SK-N-SH (cell line): ENCODE measurements at regions not wholly inside any gene's neighbourhood (a gene's known extent, or its start where the extent isn't known, plus 50 kb on each side); places are given as distances from the start of the nearest gene placed in this dataset.

Experiments
- CTCF ChIA-PET: fragments of 300-600, 350-600 bp; formaldehyde crosslinking; extraction: SDS; loops from one replicate; lab custom pipeline; 2021; lab: Yijun Ruan, JAX
- POLR2A ChIA-PET: fragments of 350-600 bp; sonication (Branson Sonifier 250); formaldehyde crosslinking; extraction: SDS; loops from one replicate; lab custom pipeline; 2020; ENCODE audit warnings: antibody characterized with exemption, inconsistent platforms; lab: Yijun Ruan, JAX
- DNase-seq: peaks from one replicate; pipeline ENCODE4 v3.0.0; 2012
- H2AFZ ChIP-seq: fragments of 200-600 bp; sonication (generic); 2 replicates; pipeline ENCODE4 v1.8.1; 2016; ENCODE audit warnings: antibody characterized with exemption, mild to moderate bottlenecking, low read depth
- H3F3A ChIP-seq: fragments of 200-600 bp; sonication (generic); replicated peaks from 2 replicates; pipeline ENCODE3; 2016; ENCODE audit warnings: antibody characterized with exemption, mild to moderate bottlenecking; ENCODE audit not compliant: insufficient read depth
- H3K27ac ChIP-seq, 2 experiments: fragments of 200-500 bp in 1 of 2; fragments of 200-600 bp in 1 of 2; sonication (Bioruptor generic) in 1 of 2; sonication (generic), shearing (Covaris generic) in 1 of 2; 2 replicates each; pipeline versions ENCODE4 v1.5.1 to v1.6.1; 2014 to 2016; ENCODE audit warnings: low read depth in 2 of 2, inconsistent platforms in 1 of 2, low read length in 1 of 2, mild to moderate bottlenecking in 1 of 2, mixed read lengths in 1 of 2
- H3K27me3 ChIP-seq: fragments of 200-600 bp; sonication (generic), shearing (Covaris generic); 2 replicates; pipeline ENCODE4 v1.6.1; 2016; ENCODE audit warnings: mixed run types; ENCODE audit not compliant: insufficient read depth
- H3K36me3 ChIP-seq, 2 experiments: fragments of 200-500 bp in 1 of 2; fragments of 200-600 bp in 1 of 2; sonication (Bioruptor generic) in 1 of 2; sonication (generic) in 1 of 2; replicated peaks in 1 of 2; 2 replicates each; pipeline versions ENCODE3 to v1.5.1; 2014 to 2016; ENCODE audit warnings: low read length in 1 of 2, mild to moderate bottlenecking in 1 of 2; ENCODE audit not compliant: insufficient read depth in 2 of 2, control insufficient read depth in 1 of 2
- H3K4me1 ChIP-seq, 2 experiments: fragments of 200-500 bp in 1 of 2; fragments of 200-600 bp in 1 of 2; sonication (Bioruptor generic) in 1 of 2; sonication (generic), shearing (Covaris generic) in 1 of 2; 2 replicates each; pipeline versions ENCODE4 v1.5.1 to v1.6.1; 2014 to 2016; ENCODE audit warnings: low read depth in 1 of 2, low read length in 1 of 2, mixed run types in 1 of 2; ENCODE audit not compliant: insufficient read depth in 2 of 2, control insufficient read depth in 1 of 2
- H3K4me2 ChIP-seq: fragments of 200-600 bp; sonication (generic), shearing (Covaris generic); 2 replicates; pipeline ENCODE4 v1.6.1; 2017; ENCODE audit warnings: mixed run types
- H3K4me3 ChIP-seq, 2 experiments: fragments of 200-500 bp in 1 of 2; fragments of 200-600 bp in 1 of 2; sonication (Bioruptor generic) in 1 of 2; sonication (generic), shearing (Covaris generic) in 1 of 2; 2 replicates each; pipeline versions ENCODE4 v1.5.1 to v1.8.1; 2014 to 2016; ENCODE audit warnings: low read depth in 2 of 2, inconsistent platforms in 1 of 2, low read length in 1 of 2, mild to moderate bottlenecking in 1 of 2, mixed read lengths in 1 of 2, moderate library complexity in 1 of 2
- H3K79me2 ChIP-seq: fragments of 200-600 bp; sonication (generic); 2 replicates; pipeline ENCODE4 v1.8.1; 2017; ENCODE audit warnings: mild to moderate bottlenecking; ENCODE audit not compliant: insufficient read depth
- H3K9ac ChIP-seq: fragments of 200-600 bp; sonication (generic); 2 replicates; pipeline ENCODE4 v1.6.1; 2017; ENCODE audit warnings: mixed run types
- H3K9me2 ChIP-seq: fragments of 200-600 bp; sonication (generic); 2 replicates; pipeline ENCODE4 v1.6.1; 2017; ENCODE audit warnings: mixed run types
- H3K9me3 ChIP-seq: fragments of 200-600 bp; sonication (generic); 2 replicates; pipeline ENCODE4 v1.6.1; 2017; ENCODE audit warnings: mixed run types, mild to moderate bottlenecking, moderate library complexity
- H4K20me1 ChIP-seq: fragments of 200-600 bp; sonication (generic); 2 replicates; pipeline ENCODE4 v1.6.1; 2017; ENCODE audit warnings: mild to moderate bottlenecking, mixed run types; ENCODE audit not compliant: insufficient read depth
- EZH2phosphoT487 ChIP-seq: fragments of 200-600 bp; sonication (generic); IDR thresholded peaks from 2 replicates; pipeline ENCODE4 v1.6.1; 2017; ENCODE audit warnings: low read depth, mixed run types, mild to moderate bottlenecking, antibody characterized with exemption, moderate library complexity, borderline replicate concordance
- FOXJ3 ChIP-seq: sonication (generic); formaldehyde crosslinking; IDR thresholded peaks from 2 replicates; pipeline ENCODE4 v1.5.1; 2020; ENCODE audit warnings: mild to moderate bottlenecking, missing genetic modification reagents
- IRF3 ChIP-seq: fragments of 150-350 bp; IDR thresholded peaks from 2 replicates; pipeline ENCODE4 v1.6.1; 2016; ENCODE audit warnings: mild to moderate bottlenecking, low read depth, low read length
- MAX ChIP-seq: IDR thresholded peaks from 2 replicates; pipeline ENCODE4 v1.4.0; 2012; ENCODE audit warnings: low read depth
- MXI1 ChIP-seq: IDR thresholded peaks from 2 replicates; pipeline ENCODE4 v1.6.1; 2012; ENCODE audit warnings: mild to moderate bottlenecking, low read depth, low read length, improper control_type of control experiment
- PBX3 ChIP-seq: IDR thresholded peaks from 2 replicates; pipeline ENCODE4; 2012
- RAD21 ChIP-seq: IDR thresholded peaks from 2 replicates; pipeline ENCODE4 v1.6.1; 2012; ENCODE audit warnings: mild to moderate bottlenecking, low read length
- SMC3 ChIP-seq: IDR thresholded peaks from 2 replicates; pipeline ENCODE4 v1.6.1; 2012; ENCODE audit warnings: low read depth, low read length, improper control_type of control experiment
- TAF1 ChIP-seq: IDR thresholded peaks from 2 replicates; pipeline ENCODE4 v1.6.1; 2012; ENCODE audit warnings: low read depth, mild to moderate bottlenecking, low read length, moderate library complexity, borderline replicate concordance
- TCF12 ChIP-seq: IDR thresholded peaks from 2 replicates; pipeline ENCODE4 v1.4.0; 2012
- USF1 ChIP-seq: IDR thresholded peaks from 2 replicates; pipeline ENCODE4 v1.4.0; 2012; ENCODE audit warnings: low read depth, borderline replicate concordance
- USF2 ChIP-seq: fragments of 150-350 bp; IDR thresholded peaks from 2 replicates; pipeline ENCODE4 v1.6.1; 2017; ENCODE audit warnings: antibody characterized with exemption, low read length, low read depth, borderline replicate concordance
- TF ChIP-seq, protein P1 (sequence below): fragments of 200-600 bp; sonication (generic); IDR thresholded peaks from 2 replicates; pipeline ENCODE4 v1.6.1; 2017; ENCODE audit warnings: antibody characterized with exemption, mild to moderate bottlenecking, moderate library complexity

DNA sequence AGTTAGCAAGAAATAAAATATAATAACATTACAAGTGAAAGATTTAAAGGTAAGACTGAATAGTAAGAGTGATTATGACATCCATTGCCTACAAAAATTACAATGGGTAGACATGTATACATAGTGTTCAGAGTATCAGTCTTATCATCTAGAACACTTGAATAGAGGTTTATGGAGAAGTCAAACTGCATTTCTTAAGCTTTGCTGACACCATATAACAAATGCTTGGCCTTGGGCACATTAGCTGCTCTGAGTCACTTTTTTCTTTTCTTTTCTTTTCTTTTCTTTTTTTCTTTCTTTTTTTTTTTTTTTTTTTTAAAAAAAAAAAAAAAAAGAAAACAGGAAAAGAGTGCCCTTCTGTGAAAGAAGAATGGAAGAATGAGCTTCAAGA lies 220.0 kb downstream of the SPCS3 start:
- no peak overlapping the region for H3K4me2 ChIP-seq
- H3K9me2 ChIP-seq: no peaks in the 10 kb centered on the region
- peaks cover 6% of the 10 kb centered on the region; the same call in 1 of the 2 replicates for H3K27me3 ChIP-seq
- no peak for TF ChIP-seq RAD21
- no peak for TF ChIP-seq TAF1
- no peak for TF ChIP-seq MAX
- TF ChIP-seq MXI1: no peak
- TF ChIP-seq USF2: no peak
- TF ChIP-seq SMC3: no peak
- no peak for TF ChIP-seq TCF12
- TF ChIP-seq, protein P1, sequence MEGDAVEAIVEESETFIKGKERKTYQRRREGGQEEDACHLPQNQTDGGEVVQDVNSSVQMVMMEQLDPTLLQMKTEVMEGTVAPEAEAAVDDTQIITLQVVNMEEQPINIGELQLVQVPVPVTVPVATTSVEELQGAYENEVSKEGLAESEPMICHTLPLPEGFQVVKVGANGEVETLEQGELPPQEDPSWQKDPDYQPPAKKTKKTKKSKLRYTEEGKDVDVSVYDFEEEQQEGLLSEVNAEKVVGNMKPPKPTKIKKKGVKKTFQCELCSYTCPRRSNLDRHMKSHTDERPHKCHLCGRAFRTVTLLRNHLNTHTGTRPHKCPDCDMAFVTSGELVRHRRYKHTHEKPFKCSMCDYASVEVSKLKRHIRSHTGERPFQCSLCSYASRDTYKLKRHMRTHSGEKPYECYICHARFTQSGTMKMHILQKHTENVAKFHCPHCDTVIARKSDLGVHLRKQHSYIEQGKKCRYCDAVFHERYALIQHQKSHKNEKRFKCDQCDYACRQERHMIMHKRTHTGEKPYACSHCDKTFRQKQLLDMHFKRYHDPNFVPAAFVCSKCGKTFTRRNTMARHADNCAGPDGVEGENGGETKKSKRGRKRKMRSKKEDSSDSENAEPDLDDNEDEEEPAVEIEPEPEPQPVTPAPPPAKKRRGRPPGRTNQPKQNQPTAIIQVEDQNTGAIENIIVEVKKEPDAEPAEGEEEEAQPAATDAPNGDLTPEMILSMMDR: no peak
- no peak for TF ChIP-seq EZH2phosphoT487
- no peak for TF ChIP-seq USF1
- no peak for TF ChIP-seq FOXJ3 (CRISPR knock-in tag)
- no peak for TF ChIP-seq IRF3
- TF ChIP-seq PBX3: no peak
- no peak overlapping the region for H2AFZ ChIP-seq
- no peaks in the 10 kb centered on the region for H4K20me1 ChIP-seq
- H3K79me2 ChIP-seq: no peaks in the 10 kb centered on the region
- peaks cover 0 to 3% of the 10 kb centered on the region in 2 experiments; a peak in 1 of 4 replicates for H3K4me1 ChIP-seq
- H3K27ac ChIP-seq: peak overlapping the region; percentile 75 to 81; a peak in 3 of 4 replicates
- no peaks in the 10 kb centered on the region for H3K36me3 ChIP-seq
- ChIA-PET POLR2A (no interaction called here), CTCF (no interaction called here)
- H3K9ac ChIP-seq: no peak overlapping the region
- no peak overlapping the region for H3K4me3 ChIP-seq
- H3F3A ChIP-seq: peaks cover 16% of the 10 kb centered on the region
- no peak for DNase-seq
- no peaks in the 10 kb centered on the region for H3K9me3 ChIP-seq
